ENCODE measurements at regions not wholly inside any gene's neighbourhood (a gene's known extent, or its start where the extent isn't known, plus 50 kb on each side); places are given as distances from the start of the nearest gene placed in this dataset.
"Not testable (repeated sequence)": the region's sequence is repeated elsewhere in the genome, so short reads cannot be mapped to it uniquely, and the experiment has no call there.

DNA sequence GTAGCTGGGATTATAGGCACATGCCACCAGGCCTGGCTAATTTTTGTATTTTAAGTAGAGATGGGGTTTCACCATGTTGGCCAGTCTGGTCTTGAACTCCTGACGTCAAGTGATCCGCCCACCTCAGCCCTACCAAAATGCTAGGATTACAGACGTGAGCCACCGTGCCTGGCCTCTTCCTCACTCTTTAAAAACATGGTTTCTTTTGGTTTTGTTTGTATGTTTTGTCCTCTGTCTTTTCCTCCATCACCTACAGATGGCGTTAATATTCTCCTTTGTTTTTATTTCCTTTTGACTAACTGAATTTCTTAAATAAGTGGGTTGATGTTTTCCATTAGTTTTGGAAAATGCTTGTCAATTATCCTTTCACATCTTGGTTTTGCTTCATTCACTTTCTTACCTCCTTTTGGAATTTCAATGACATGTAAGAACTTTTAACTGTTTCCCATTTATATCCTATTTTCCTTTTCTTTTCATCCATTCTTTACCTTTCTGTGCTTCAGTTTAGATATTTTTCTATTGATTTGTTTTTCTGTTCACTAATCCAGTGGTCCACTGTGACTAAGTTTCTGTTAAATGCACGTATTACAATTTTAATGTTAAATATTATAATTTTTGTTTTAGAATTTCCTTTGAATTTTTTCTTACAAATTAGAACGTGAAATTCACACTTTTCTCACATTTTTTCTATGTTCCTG is 104.1 kb downstream of the ZNF467 start:
- Histone ChIP-seq H3K18ac (ENCODE audit: low read length) (no peak overlapping the region), H3K4ac (ENCODE audit: low read depth, low read length) (no peak overlapping the region), H2AFZ (ENCODE audit: insufficient read depth, low read length, poor library complexity) (no peak overlapping the region), H2BK5ac (ENCODE audit: low read depth, low read length, poor library complexity) (no peak overlapping the region), H3K27me3 (ENCODE audit: insufficient read depth, low read length) (no peaks in the 10 kb centered on the region), H4K91ac (ENCODE audit: low read depth, low read length) (no peak overlapping the region), H3K9ac (ENCODE audit: low read length) (no peak overlapping the region), H3K79me2 (ENCODE audit: control insufficient read depth, insufficient read depth, low read length, poor library complexity) (no peaks in the 10 kb centered on the region), H3K4me2 (ENCODE audit: low read length) (no peak overlapping the region), H2BK12ac (ENCODE audit: low read length) (no peak overlapping the region), H3K36me3 (ENCODE audit: control insufficient read depth in 1 of 2, insufficient read depth in 2 of 2, low read length in 2 of 2) (no peaks in the 10 kb centered on the region), H3K23ac (ENCODE audit: low read length) (no peak overlapping the region), H3K14ac (ENCODE audit: low read length) (no peak overlapping the region), H2BK120ac (ENCODE audit: insufficient read depth, low read length, poor library complexity) (no peak overlapping the region), H3K79me1 (ENCODE audit: low read length) (no peaks in the 10 kb centered on the region), H3K4me1 (ENCODE audit: control insufficient read depth in 1 of 2, insufficient read depth in 2 of 2, low read length in 2 of 2) (peaks cover 3% of the 10 kb centered on the region in 2 experiments), H4K8ac (ENCODE audit: low read depth, low read length) (no peak overlapping the region), H2AK5ac (ENCODE audit: low read length) (no peak overlapping the region), H3K27ac (ENCODE audit: low read depth, low read length) (no peak overlapping the region), H3K4me3 (ENCODE audit: low read depth, low read length) (no peak overlapping the region), H3K9me3 (ENCODE audit: insufficient read depth, low read depth, low read length) (no peaks in the 10 kb centered on the region), H4K12ac (ENCODE audit: low read depth, low read length) (no peak overlapping the region)
- WGBS (ENCODE audit: extremely low coverage, insufficient coverage, insufficient read length): no CpG with 5 or more reads among the region's 7 CpGs
- DNase-seq: peak in 1 of 2 donors; percentile 22

GRCh38 chr7:149666360-149666945 is 106.9 kb downstream of the ZNF467 start:
- Histone ChIP-seq H3K4me3 (ENCODE audit: low read depth, low read length) (no peak overlapping the region), H3K4ac (ENCODE audit: low read depth, low read length) (no peak overlapping the region), H3K18ac (ENCODE audit: low read length) (no peak overlapping the region), H2AFZ (ENCODE audit: insufficient read depth, low read length, poor library complexity) (no peak overlapping the region), H3K36me3 (ENCODE audit: control insufficient read depth in 1 of 2, insufficient read depth in 2 of 2, low read length in 2 of 2) (no peaks in the 10 kb centered on the region), H3K79me1 (ENCODE audit: low read length) (no peaks in the 10 kb centered on the region), H3K23ac (ENCODE audit: low read length) (no peak overlapping the region), H4K91ac (ENCODE audit: low read depth, low read length) (no peak overlapping the region), H2BK5ac (ENCODE audit: low read depth, low read length, poor library complexity) (no peak overlapping the region), H3K9me3 (ENCODE audit: insufficient read depth, low read depth, low read length) (no peaks in the 10 kb centered on the region), H3K27me3 (ENCODE audit: insufficient read depth, low read length) (no peaks in the 10 kb centered on the region), H3K14ac (ENCODE audit: low read length) (no peak overlapping the region), H4K12ac (ENCODE audit: low read depth, low read length) (no peak overlapping the region), H2BK120ac (ENCODE audit: insufficient read depth, low read length, poor library complexity) (no peak overlapping the region), H3K27ac (ENCODE audit: low read depth, low read length) (no peak overlapping the region), H3K9ac (ENCODE audit: low read length) (no peak overlapping the region), H4K8ac (ENCODE audit: low read depth, low read length) (no peak overlapping the region), H3K79me2 (ENCODE audit: control insufficient read depth, insufficient read depth, low read length, poor library complexity) (no peaks in the 10 kb centered on the region), H3K4me2 (ENCODE audit: low read length) (no peak overlapping the region), H3K4me1 (ENCODE audit: control insufficient read depth in 1 of 2, insufficient read depth in 2 of 2, low read length in 2 of 2) (peaks cover 3 to 5% of the 10 kb centered on the region in 2 experiments), H2AK5ac (ENCODE audit: low read length) (no peak overlapping the region), H2BK12ac (ENCODE audit: low read length) (no peak overlapping the region)
- DNase-seq: peak; percentile 7 to 70
- no CpG with 5 or more reads among the region's 1 CpG for WGBS (ENCODE audit: extremely low coverage, insufficient coverage, insufficient read length)

DNA sequence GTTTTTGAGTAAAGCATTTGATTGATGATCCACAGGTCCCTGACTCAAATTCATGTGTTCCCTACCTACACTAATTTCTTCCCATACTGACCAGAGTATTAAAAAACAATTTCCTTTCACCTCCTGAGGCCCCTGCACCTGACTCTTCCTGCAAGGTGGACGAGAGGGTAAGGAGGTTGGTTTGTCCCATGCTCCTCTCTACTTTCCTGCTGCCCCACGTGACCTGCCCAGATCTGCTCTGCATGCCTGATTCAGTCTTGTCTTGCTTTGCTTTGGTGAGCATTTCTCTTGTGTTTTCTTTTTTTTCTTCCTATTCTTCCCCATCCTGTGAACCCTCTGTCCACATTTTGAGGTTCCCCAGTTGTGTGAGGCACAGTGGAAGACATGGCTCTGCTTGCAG is 107.8 kb downstream of the ZNF467 start:
- not testable (repeated sequence) for H2BK12ac ChIP-seq (ENCODE audit: low read length); H3K27me3 ChIP-seq (ENCODE audit: insufficient read depth, low read length); H3K79me1 ChIP-seq (ENCODE audit: low read length); H4K8ac ChIP-seq (ENCODE audit: low read depth, low read length); H3K4me1 ChIP-seq (ENCODE audit: control insufficient read depth in 1 of 2, insufficient read depth in 2 of 2, low read length in 2 of 2); H3K27ac ChIP-seq (ENCODE audit: low read depth, low read length); H3K9me3 ChIP-seq (ENCODE audit: insufficient read depth, low read depth, low read length); H3K36me3 ChIP-seq (ENCODE audit: control insufficient read depth in 1 of 2, insufficient read depth in 2 of 2, low read length in 2 of 2); H3K4me2 ChIP-seq (ENCODE audit: low read length); H2BK5ac ChIP-seq (ENCODE audit: low read depth, low read length, poor library complexity); H2AK5ac ChIP-seq (ENCODE audit: low read length); H3K4ac ChIP-seq (ENCODE audit: low read depth, low read length); H4K12ac ChIP-seq (ENCODE audit: low read depth, low read length); H3K18ac ChIP-seq (ENCODE audit: low read length); DNase-seq; H3K23ac ChIP-seq (ENCODE audit: low read length); H2BK120ac ChIP-seq (ENCODE audit: insufficient read depth, low read length, poor library complexity); H2AFZ ChIP-seq (ENCODE audit: insufficient read depth, low read length, poor library complexity); H3K14ac ChIP-seq (ENCODE audit: low read length); H4K91ac ChIP-seq (ENCODE audit: low read depth, low read length); H3K79me2 ChIP-seq (ENCODE audit: control insufficient read depth, insufficient read depth, low read length, poor library complexity); H3K9ac ChIP-seq (ENCODE audit: low read length)
- WGBS (ENCODE audit: extremely low coverage, insufficient coverage, insufficient read length): no CpG with 5 or more reads among the region's 2 CpGs
- H3K4me3 ChIP-seq (ENCODE audit: low read depth, low read length): peak overlapping the region; percentile 8

DNA sequence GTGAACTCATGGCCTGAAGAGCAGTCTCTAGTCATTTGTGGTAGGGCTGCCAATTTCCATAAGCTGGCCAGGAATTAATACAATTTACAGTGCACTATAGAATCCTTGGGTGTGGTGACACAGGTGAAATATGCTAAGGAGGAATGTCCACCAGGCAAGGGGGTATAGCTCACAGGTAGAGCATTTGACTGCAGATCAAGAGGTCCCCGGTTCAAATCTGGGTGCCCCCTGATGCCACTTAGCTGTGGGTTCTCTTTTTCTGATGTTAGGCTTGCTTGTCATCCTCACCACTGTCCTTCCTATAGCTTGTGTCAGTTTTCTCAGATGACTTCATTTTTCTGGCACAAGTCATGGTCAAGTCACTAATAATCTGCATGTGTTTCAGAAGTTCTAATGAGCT is 108.7 kb downstream of the ZNF467 start:
- Histone ChIP-seq H4K12ac (ENCODE audit: low read depth, low read length) (no peak overlapping the region), H2AK5ac (ENCODE audit: low read length) (no peak overlapping the region), H3K79me1 (ENCODE audit: low read length) (no peaks in the 10 kb centered on the region), H4K8ac (ENCODE audit: low read depth, low read length) (no peak overlapping the region), H2BK120ac (ENCODE audit: insufficient read depth, low read length, poor library complexity) (no peak overlapping the region), H3K27me3 (ENCODE audit: insufficient read depth, low read length) (no peaks in the 10 kb centered on the region), H3K4me2 (ENCODE audit: low read length) (no peak overlapping the region), H3K18ac (ENCODE audit: low read length) (no peak overlapping the region), H3K27ac (ENCODE audit: low read depth, low read length) (no peak overlapping the region), H3K9me3 (ENCODE audit: insufficient read depth, low read depth, low read length) (no peaks in the 10 kb centered on the region), H3K23ac (ENCODE audit: low read length) (no peak overlapping the region), H3K36me3 (ENCODE audit: control insufficient read depth in 1 of 2, insufficient read depth in 2 of 2, low read length in 2 of 2) (no peaks in the 10 kb centered on the region), H2BK12ac (ENCODE audit: low read length) (no peak overlapping the region), H3K4ac (ENCODE audit: low read depth, low read length) (no peak overlapping the region), H3K9ac (ENCODE audit: low read length) (no peak overlapping the region), H3K14ac (ENCODE audit: low read length) (no peak overlapping the region), H3K4me1 (ENCODE audit: control insufficient read depth in 1 of 2, insufficient read depth in 2 of 2, low read length in 2 of 2) (peaks cover 3 to 5% of the 10 kb centered on the region in 2 experiments), H2BK5ac (ENCODE audit: low read depth, low read length, poor library complexity) (no peak overlapping the region), H4K91ac (ENCODE audit: low read depth, low read length) (no peak overlapping the region), H3K79me2 (ENCODE audit: control insufficient read depth, insufficient read depth, low read length, poor library complexity) (no peaks in the 10 kb centered on the region), H3K4me3 (ENCODE audit: low read depth, low read length) (no peak overlapping the region), H2AFZ (ENCODE audit: insufficient read depth, low read length, poor library complexity) (no peak overlapping the region)
- WGBS (ENCODE audit: extremely low coverage, insufficient coverage, insufficient read length): no CpG with 5 or more reads among the region's 1 CpG
- DNase-seq: no peak

Data from trophoblast cell (in vitro differentiated cells and primary cell).